NCI-H2171 (cell line): ENCODE measurements at regions not wholly inside any gene's neighbourhood (a gene's known extent, or its start where the extent isn't known, plus 50 kb on each side); places are given as distances from the start of the nearest gene placed in this dataset.
"Not testable (repeated sequence)": the region's sequence is repeated elsewhere in the genome, so short reads cannot be mapped to it uniquely, and the experiment has no call there.

ENCODE experiments used
- DNase-seq: peaks from one replicate; lab custom pipeline; 2025; lab: John Stamatoyannopoulos, UW

DNA sequence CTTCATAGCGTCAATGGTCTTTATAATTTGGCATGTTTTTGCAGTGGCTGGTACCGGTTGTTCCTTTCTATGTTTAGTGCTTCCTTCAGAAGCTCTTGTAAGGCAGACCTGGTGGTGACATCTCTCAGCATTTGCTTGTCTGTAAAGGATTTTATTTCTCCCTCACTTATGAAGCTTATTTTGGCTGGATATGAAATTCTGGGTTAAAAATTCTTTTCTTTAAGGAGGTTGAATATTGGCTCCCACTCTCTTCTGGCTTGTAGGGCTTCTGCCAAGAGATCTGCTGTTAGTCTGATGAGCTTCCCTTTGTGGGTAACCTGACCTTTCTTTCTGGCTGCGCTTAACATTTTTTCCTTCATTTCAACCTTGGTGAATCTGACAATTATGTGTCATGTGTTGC lies 250.0 kb upstream of the CTNNB1 start:
- not testable (repeated sequence) for DNase-seq

- DNase-seq: no peak
These were observed 247.7 kb upstream of the CTNNB1 start for GRCh38 chr3:40951636-40952035.

GRCh38 chr3:40961104-40961857 lies 238.0 kb upstream of the CTNNB1 start:
- no peak for DNase-seq

GRCh38 chr3:40962721-40963120 lies 236.6 kb upstream of the CTNNB1 start:
- no peak for DNase-seq

DNA sequence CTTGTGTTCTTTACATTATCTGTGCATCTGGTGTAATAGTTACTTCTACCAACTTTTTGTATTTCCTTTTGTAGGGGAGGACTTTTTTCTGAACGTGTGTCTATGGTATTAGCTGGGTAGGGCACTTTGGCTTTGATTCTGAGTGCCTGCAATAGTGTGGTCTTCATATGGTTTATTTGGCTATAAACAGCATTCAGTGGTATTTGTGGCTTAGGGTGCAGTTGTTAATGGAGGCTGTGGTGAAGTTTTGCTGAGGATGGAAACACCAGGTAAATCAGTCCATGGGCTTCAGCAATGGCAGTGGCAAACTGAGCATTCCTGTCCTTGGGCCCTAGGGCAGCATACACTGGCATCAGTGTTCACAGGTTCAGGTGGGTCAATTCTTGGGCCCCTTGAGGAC lies 230.6 kb upstream of the CTNNB1 start:
- no peak for DNase-seq

GRCh38 chr3:40969341-40969740 lies 230.0 kb upstream of the CTNNB1 start:
- DNase-seq: no peak

DNA sequence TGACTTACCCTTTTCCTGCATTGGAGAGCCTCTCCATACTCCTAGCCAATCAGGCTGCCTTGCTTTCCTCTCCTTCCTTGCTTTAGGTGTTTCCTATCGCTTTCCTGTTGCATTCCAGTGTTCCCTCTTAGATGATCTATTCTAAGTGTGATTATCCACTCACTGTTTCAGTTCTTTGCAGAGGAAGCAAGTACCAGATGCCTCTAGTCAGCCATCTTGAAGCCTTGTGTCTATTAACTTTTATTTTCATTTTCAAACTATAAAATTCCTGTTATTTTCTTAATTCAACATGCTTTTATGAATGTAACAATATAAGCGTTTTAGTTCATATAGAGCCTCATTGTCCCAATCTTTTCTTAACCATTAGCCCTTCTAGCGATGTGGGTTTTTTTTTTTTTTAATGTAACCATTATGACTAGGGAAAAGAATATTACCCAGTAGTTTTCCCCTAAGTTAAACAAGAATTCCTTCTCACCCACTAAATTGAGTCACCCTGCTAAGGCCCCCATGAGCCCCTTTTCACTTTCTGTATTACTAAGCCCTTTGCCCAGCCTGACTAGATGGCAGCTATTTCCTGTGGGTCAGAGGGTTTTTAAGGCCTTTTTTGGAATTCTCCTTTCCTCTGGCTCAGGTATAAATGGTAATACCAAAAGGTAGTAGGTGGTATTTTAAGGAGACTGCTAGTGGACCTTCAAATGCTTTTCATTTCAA lies 229.4 kb upstream of the CTNNB1 start:
- DNase-seq: no peak

DNA sequence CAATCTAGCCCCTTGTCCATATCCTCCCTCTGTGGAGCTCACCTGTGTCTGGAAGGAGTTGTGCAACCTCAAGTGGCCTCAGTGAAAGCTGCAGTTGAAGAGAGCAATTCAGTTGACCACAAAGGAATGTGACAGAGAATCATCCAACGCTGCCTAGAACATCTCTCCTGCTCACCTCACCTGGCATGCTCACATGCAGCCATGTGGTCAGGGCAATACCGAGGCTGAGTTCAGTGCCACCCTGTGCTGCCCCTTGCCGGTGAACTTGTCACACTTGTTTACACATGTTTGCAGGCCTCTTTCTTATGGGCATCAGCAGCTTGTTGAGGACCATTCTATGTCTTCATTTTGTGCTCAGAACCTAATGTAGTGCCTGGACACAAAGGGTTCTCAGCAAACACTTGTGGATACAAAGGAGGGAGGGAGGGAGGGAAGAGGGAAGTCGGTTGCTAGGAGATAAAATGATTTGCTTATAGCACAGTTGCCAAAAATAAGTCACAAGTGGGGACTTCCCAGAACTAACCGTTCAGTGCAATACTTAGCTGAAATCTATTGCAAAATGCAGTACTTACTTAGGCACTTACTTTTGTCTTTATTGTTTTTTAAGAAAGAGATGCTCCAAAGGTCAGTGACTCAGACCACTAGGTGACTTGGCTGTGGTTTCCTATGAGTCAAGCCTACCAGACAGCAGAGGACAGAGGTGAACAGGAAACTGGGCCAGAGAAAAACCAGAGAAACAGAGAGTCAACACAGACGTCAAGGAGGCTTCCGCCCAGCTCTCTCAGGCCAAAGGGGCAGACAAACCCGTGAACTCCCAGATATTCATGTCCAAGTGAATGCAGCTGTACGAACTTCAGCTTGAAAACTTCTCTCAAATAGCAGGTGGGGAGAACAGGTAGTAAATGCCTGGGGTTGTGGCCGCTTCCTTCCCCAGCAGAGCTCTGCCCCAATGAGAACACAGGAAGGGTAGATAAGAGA lies 227.8 kb upstream of the CTNNB1 start:
- no peak for DNase-seq

GRCh38 chr3:40972350-40972749 lies 227.0 kb upstream of the CTNNB1 start:
- DNase-seq: no peak

- no peak for DNase-seq
These were observed 226.2 kb upstream of the CTNNB1 start for GRCh38 chr3:40973141-40973540.

DNA sequence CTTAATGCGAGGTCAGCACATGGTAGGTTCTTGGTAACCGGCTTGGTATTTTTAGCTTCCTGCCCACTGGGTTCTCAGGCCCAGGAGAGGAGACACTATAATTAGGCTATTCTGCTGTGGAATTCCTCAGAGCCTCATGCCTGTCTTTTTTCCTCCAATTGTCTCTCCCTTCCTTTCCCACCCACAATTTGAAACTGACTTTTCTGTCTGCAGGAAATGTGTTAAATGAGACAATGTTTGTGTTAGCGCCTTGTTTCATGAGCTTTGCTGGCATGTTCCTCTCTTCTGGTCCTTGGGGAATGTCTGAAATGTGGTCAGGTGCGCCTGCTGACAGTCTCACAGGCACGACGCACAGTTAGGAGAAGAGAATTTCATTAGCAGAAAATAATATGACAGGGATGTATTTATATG lies 223.6 kb upstream of the CTNNB1 start:
- DNase-seq: no peak

GRCh38 chr3:40976241-40976640 lies 223.1 kb upstream of the CTNNB1 start:
- no peak for DNase-seq

DNA sequence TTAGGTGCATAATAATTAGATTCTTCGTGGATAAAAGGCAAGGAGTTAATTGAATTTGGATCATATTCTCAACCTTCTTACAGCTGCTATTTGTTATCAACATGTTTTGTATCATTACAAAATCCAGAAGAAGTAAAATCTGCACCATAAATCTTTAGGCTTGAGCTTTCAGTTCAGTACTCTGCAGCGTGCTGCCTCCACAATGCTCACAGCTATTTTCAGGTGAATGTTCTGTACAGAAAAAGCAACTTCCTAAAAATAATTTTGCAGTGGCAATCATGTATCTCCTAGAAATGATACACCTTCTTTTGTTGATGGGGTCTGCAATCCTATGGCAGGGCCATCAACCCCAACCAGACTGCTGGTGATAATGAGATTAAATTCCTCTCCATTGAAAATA lies 220.9 kb upstream of the CTNNB1 start:
- no peak for DNase-seq

DNA sequence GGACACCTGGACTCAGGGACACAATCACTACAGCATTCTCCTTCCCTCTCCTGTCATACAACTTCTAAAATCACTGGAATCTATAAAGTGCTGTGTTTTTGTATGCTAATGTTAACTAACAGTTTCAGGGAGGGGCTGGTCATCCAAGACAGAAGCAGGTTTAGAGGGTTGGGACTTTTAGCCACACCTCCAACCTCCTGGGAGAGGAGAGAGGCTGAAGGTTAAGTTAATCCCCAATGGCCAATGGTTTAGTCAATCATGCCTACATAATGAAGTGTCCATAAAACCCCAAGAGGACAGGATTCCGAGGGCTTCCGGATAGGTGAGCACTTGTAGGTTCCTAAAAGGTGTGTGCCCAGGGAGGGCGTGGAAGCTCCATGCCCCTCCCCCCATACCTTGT lies 219.3 kb upstream of the CTNNB1 start:
- no peak for DNase-seq

- no peak for DNase-seq
These were observed 218.8 kb upstream of the CTNNB1 start for GRCh38 chr3:40980467-40980866.

- no peak for DNase-seq
These were observed 214.1 kb upstream of the CTNNB1 start for GRCh38 chr3:40985195-40985594.

DNA sequence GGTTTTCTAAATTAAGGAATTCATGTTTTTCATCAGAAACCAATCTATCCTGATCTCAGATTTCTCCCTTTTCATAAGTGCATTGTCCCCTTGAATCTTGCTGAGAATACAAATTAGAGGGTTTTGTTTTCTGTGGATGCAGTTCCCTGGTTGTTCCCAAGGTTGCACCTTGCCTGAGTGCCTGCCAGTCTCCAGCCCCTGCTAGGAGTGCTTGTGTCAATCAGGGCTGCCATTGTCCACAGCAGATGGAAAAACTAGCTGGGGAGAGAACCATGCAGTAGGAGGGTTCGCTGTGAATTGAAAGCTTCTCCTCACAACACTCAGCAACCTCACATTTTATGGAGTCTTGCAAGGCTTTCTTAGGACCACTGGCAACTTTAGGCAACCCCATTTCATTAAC lies 210.8 kb upstream of the CTNNB1 start:
- no peak for DNase-seq

DNA sequence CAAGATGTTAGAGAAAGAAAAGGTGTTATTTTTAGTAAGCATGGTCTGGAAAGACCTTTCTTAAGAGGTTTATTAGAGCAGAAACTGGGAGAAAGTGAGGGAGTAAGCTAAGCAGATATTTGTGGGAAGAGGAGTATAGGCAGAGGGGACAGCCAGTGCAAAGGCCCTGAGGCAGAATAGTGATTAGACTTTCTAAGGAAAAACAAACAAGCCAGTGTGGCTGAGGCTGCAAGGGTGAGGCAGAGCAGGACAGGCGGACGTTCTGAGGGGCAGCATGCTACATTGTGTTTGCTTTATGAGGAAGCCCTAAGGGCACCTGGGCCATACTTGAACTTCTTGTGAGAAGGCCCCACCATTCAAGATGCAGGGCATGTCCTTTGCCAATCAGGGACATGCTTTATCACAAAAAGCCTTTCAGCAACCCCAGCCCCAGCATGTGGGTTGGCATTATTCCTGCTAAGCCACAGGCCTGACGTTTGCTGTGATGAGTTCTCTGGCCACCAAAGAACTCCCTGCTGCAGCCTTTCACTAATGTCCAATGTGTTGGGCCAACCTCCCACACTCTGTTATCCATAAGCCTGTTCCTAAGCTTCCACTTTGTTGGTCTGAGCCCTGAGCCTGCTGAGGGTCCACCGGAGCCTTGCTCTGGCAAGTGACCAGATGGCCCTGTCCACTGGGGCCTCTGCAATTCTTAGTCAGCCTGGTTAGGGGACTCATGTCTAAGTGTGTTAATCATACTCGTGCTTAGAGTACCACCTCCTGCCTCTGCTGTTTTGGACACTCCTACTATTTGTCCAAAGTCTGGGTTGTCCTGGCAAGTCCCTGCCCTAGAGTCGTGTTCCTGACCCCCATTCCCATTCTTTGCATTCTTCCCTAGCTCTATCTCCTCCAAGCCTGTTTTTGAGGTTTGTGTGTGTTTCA lies 209.9 kb upstream of the CTNNB1 start:
- DNase-seq: no peak

- DNase-seq: no peak
These were observed 209.2 kb upstream of the CTNNB1 start for GRCh38 chr3:40990062-40990456.

DNA sequence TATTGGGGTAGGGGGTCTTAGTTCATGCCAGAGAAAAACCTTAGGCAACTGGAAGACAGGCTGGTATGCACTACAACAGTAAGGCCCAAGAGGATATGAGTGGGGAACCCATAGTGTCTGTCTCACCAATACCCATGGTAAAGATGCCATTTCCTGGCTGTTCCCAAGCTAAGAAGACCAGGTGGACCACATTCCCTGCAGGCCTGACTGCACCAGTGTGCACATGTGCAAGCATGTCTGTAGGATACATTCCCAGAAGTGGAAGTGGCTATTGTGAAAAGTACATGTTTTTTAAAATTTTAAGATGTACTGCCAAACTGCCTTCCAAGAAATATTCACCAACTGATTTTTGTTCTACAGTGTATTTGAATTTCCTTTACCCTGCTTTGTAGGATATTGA lies 207.3 kb upstream of the CTNNB1 start:
- DNase-seq: no peak

DNA sequence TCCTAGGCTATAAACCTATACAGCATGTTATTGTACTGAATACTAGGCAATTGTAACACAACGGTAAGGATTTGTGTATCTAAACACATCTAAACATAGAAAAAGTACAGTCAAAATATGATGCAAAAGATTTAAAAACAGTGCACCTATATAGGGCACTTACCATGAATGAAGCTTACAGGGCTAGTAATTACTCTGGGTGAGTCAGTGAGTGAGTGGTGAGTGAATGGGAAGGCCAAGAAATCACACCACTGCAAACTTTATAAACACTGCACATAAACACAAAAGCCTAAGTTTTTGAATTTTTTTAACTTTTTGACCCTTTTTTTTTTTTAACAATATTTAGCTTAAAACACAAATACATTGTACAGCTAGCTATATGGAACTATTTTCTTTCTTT lies 204.7 kb upstream of the CTNNB1 start:
- DNase-seq: no peak
